ENCODE measurements at regions not wholly inside any gene's neighbourhood (a gene's known extent, or its start where the extent isn't known, plus 50 kb on each side); places are given as distances from the start of the nearest gene placed in this dataset.

DNA sequence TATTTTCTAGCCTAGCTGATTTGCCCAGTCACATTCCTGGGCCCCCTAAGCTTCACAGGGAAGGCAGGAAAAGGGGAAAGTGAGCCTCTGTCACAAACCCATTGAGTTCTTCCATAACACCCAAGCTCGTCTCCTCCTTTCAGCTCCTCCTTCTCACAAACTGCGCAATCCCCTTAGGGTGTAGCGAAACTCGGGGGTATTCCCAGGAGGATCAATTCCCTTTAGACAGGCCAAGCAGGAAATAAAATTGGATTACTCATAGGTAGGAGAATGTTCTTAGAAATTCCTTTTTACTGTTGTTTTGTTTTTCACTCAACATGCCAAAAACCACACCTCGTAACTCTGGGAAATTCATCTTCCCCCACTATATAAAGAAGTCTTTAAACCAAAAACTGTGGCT is 139.3 kb downstream of the IRS2 start:
- TF ChIP-seq, protein P1, sequence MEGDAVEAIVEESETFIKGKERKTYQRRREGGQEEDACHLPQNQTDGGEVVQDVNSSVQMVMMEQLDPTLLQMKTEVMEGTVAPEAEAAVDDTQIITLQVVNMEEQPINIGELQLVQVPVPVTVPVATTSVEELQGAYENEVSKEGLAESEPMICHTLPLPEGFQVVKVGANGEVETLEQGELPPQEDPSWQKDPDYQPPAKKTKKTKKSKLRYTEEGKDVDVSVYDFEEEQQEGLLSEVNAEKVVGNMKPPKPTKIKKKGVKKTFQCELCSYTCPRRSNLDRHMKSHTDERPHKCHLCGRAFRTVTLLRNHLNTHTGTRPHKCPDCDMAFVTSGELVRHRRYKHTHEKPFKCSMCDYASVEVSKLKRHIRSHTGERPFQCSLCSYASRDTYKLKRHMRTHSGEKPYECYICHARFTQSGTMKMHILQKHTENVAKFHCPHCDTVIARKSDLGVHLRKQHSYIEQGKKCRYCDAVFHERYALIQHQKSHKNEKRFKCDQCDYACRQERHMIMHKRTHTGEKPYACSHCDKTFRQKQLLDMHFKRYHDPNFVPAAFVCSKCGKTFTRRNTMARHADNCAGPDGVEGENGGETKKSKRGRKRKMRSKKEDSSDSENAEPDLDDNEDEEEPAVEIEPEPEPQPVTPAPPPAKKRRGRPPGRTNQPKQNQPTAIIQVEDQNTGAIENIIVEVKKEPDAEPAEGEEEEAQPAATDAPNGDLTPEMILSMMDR (conservative IDR thresholded peaks at IDR 0.05; ENCODE audit: low read depth, low read length), result no peak
- TF ChIP-seq EZH2 (IDR thresholded peaks at IDR 0.05; ENCODE audit: low read length, unreplicated experiment) (no peak), EZH2phosphoT487 (IDR thresholded peaks at IDR 0.05; ENCODE audit: borderline replicate concordance, low read length) (no peak)

Measured in PC-3 (cell line).